A549 (cell line): ENCODE measurements at regions not wholly inside any gene's neighbourhood (a gene's known extent, or its start where the extent isn't known, plus 50 kb on each side); places are given as distances from the start of the nearest gene placed in this dataset.

Experiments
- ATAC-seq, 2 experiments: fragments of 200-7000 bp in 1 of 2; fragments of >200 bp in 1 of 2; cut with Nextera tagmentation in 1 of 2; cut with Tn5 transposase in 1 of 2; 3 replicates each; pipeline versions ENCODE4 v1.8.0 to v1.9.1; 2018 to 2020; ENCODE audit warnings: mild to moderate bottlenecking in 1 of 2, moderate library complexity in 1 of 2
- CTCF ChIA-PET: fragments of 300-600 bp; sonication (Branson Sonifier 250); formaldehyde crosslinking; extraction: SDS; loops from one replicate; lab custom pipeline; 2021; ENCODE audit warnings: antibody characterized with exemption, inconsistent platforms; lab: Yijun Ruan, JAX
- POLR2A ChIA-PET: fragments of 350-600 bp; formaldehyde crosslinking; extraction: SDS; loops from one replicate; lab custom pipeline; 2021; ENCODE audit warnings: antibody characterized with exemption, inconsistent platforms; lab: Yijun Ruan, JAX
- DNase-seq, 2 experiments: peaks; one replicate each; pipeline versions ENCODE4 v3.0.0 to v3.0.0-alpha.2; 2011 to 2016; ENCODE audit warnings: low read depth in 1 of 2, low spot score in 1 of 2
- FAIRE-seq: peaks from 2 replicates; lab custom pipeline; 2011; peaks lifted over from hg19 to GRCh38; lab: Jason Lieb, UNC
- H3K27ac ChIP-seq, 2 experiments: fragments of >200 bp; sonication (Bioruptor Twin); formaldehyde crosslinking; 3 replicates each; pipeline ENCODE4 v1.5.1; 2016 to 2017
- H3K4me1 ChIP-seq: fragments of >200 bp; sonication (Bioruptor Twin); formaldehyde crosslinking; 3 replicates; pipeline ENCODE4 v1.6.1; 2016
- H3K4me2 ChIP-seq: fragments of >200 bp; sonication (Bioruptor Twin); formaldehyde crosslinking; 3 replicates; pipeline ENCODE4 v1.6.1; 2016
- H3K4me3 ChIP-seq: fragments of >200 bp; sonication (Bioruptor Twin); formaldehyde crosslinking; 3 replicates; pipeline ENCODE4 v1.5.1; 2016
- H3K9me3 ChIP-seq: fragments of >200 bp; sonication (Bioruptor Twin); formaldehyde crosslinking; 3 replicates; pipeline ENCODE4 v1.6.1; 2016
- BCL3 ChIP-seq: fragments of >200 bp; sonication (Bioruptor Twin); formaldehyde crosslinking; IDR thresholded peaks from 3 replicates; pipeline ENCODE4 v1.6.1; 2016
- BHLHE40 ChIP-seq: IDR thresholded peaks from 2 replicates; pipeline ENCODE4 v1.6.1; 2012; ENCODE audit warnings: low read depth, low read length, inconsistent platforms
- CBX2 ChIP-seq: fragments of 200-600 bp; sonication (generic); IDR thresholded peaks from 2 replicates; pipeline ENCODE4 v1.6.1; 2016; ENCODE audit warnings: low read depth, mild to moderate bottlenecking, borderline replicate concordance
- CHD2 ChIP-seq: fragments of 150-350 bp; IDR thresholded peaks from 2 replicates; pipeline ENCODE4 v1.6.1; 2014; ENCODE audit warnings: low read length; ENCODE audit not compliant: partially characterized antibody
- CHD4 ChIP-seq: fragments of 200-600 bp; sonication (generic); IDR thresholded peaks from 2 replicates; pipeline ENCODE4 v1.6.1; 2016; ENCODE audit warnings: antibody characterized with exemption, mild to moderate bottlenecking, borderline replicate concordance
- FOXS1 ChIP-seq: fragments of 250-450 bp; sonication (Bioruptor Pico); IDR thresholded peaks from 2 replicates; pipeline ENCODE4 v1.5.0; 2020; ENCODE audit warnings: mild to moderate bottlenecking, moderate library complexity
- HDAC2 ChIP-seq: fragments of 200-600 bp; sonication (generic); IDR thresholded peaks from 2 replicates; pipeline ENCODE4 v1.6.1; 2016
- HOXA7 ChIP-seq: fragments of 250-450 bp; sonication (Bioruptor Pico); IDR thresholded peaks from 2 replicates; pipeline ENCODE4 v1.5.0; 2020; ENCODE audit warnings: mild to moderate bottlenecking, moderate library complexity
- HOXB13 ChIP-seq: fragments of 250-450 bp; sonication (Bioruptor Pico); IDR thresholded peaks from 2 replicates; pipeline ENCODE4 v1.5.0; 2020; ENCODE audit warnings: low read depth, mild to moderate bottlenecking, moderate library complexity
- JUN ChIP-seq, 2 experiments: fragments of >200 bp; sonication (Bioruptor Twin); formaldehyde crosslinking; IDR thresholded peaks; 2 replicates in 1 of 2; 3 replicates in 1 of 2; pipeline ENCODE4 v1.6.1; 2016 to 2017
- KDM1A ChIP-seq: fragments of 200-600 bp; sonication (generic); IDR thresholded peaks from 2 replicates; pipeline ENCODE4 v1.6.1; 2016; ENCODE audit warnings: low read depth, mild to moderate bottlenecking
- MAX ChIP-seq: IDR thresholded peaks from 2 replicates; pipeline ENCODE4 v1.6.1; 2012
- NFE2L2 ChIP-seq: fragments of 150-350 bp; conservative IDR thresholded peaks from 2 replicates; pipeline ENCODE4 v1.6.1; 2014; ENCODE audit warnings: low read length
- NPAS2 ChIP-seq: fragments of 250-450 bp; sonication (Bioruptor Pico); IDR thresholded peaks from 2 replicates; pipeline ENCODE4 v1.8.0; 2022; ENCODE audit warnings: mild to moderate bottlenecking, moderate library complexity, borderline replicate concordance
- PBX3 ChIP-seq: IDR thresholded peaks from 2 replicates; pipeline ENCODE4 v1.6.1; 2012
- RAD21 ChIP-seq, 2 experiments: fragments of >200 bp in 1 of 2; sonication (Bioruptor Twin) in 1 of 2; formaldehyde crosslinking in 1 of 2; IDR thresholded peaks in 1 of 2; conservative IDR thresholded peaks in 1 of 2; 2 replicates in 1 of 2; 3 replicates in 1 of 2; pipeline ENCODE4 v1.6.1; 2012 to 2018; ENCODE audit warnings: inconsistent platforms in 1 of 2
- SREBF2 ChIP-seq: fragments of 450-650 bp; IDR thresholded peaks from 2 replicates; pipeline ENCODE4 v1.6.1; 2014; ENCODE audit warnings: mild to moderate bottlenecking, moderate library complexity
- TP53 ChIP-seq: fragments of 250-450 bp; sonication (Bioruptor Pico); IDR thresholded peaks from 2 replicates; pipeline ENCODE4 v1.5.0; 2021; ENCODE audit warnings: mild to moderate bottlenecking, moderate library complexity
- ZNF302 ChIP-seq: fragments of 250-450 bp; sonication (Bioruptor Pico); IDR thresholded peaks from 2 replicates; pipeline ENCODE4 v1.9.0; 2021; ENCODE audit warnings: inconsistent platforms, mild to moderate bottlenecking, moderate library complexity
- ZSCAN20 ChIP-seq: fragments of 250-450 bp; sonication (Bioruptor Pico); IDR thresholded peaks from 2 replicates; pipeline ENCODE4 v1.8.0; 2022; ENCODE audit warnings: mild to moderate bottlenecking, moderate library complexity
- WGBS: methylation state at CpG from one replicate; pipeline ENCODE4 v1.1.6; 2017; ENCODE audit errors: missing lambda C conversion rate; 5-methylcytosine and 5-hydroxymethylcytosine counted together

- ChIA-PET POLR2A (no interaction called here), CTCF (interaction anchor here (1.1 kb wide), 1 partner anchor 73 kb away, joined by 3 read pairs; no protein-coding TSS in a partner anchor)
- H3K4me2 ChIP-seq, result no peak overlapping the region
- 0% methylated on average over 1 of the region's 1 CpG for WGBS
- no peak overlapping the region for H3K4me3 ChIP-seq
- TF ChIP-seq NPAS2 (CRISPR knock-in tag) (no peak), NFE2L2 (no peak), CHD4 (no peak), ZNF302 (CRISPR knock-in tag) (no peak), CHD2 (no peak), BHLHE40 (no peak), KDM1A (no peak), PBX3 (no peak), HOXB13 (CRISPR knock-in tag) (no peak), SREBF2 (no peak)
- peaks cover 14% of the 10 kb centered on the region for H3K4me1 ChIP-seq
- ATAC-seq (no peak), FAIRE-seq (no peak), DNase-seq (no peak)
- H3K27ac ChIP-seq, result no peak overlapping the region
- no peaks in the 10 kb centered on the region for H3K9me3 ChIP-seq
These were observed 760.2 kb downstream of the KCNA4 start for GRCh38 chr11:29256580-29256979.

DNA sequence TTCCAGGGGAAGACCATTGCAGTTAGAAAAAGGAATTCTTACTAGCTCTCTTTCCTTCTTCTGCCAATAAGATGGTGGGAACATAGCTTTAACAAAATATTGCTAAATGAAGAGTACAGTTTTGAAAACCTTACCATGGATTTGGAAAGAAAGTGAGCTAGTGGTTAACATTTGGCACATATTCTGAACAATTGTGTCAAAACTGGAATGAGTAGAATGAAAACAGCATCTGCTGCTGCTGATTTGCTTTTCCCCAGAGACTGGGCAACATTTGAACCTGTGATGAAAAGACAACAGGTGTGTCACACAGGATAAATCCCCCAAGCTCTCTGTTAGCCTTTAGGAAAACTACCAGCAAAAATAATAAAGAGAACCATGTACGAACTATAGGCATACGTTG is 761.4 kb downstream of the KCNA4 start:
- Histone ChIP-seq H3K4me1 (peaks cover 2% of the 10 kb centered on the region; the same call in 2 of the 3 replicates), H3K9me3 (no peaks in the 10 kb centered on the region), H3K4me2 (no peak overlapping the region), H3K4me3 (no peak overlapping the region), H3K27ac (no peak overlapping the region)
- POLR2A ChIA-PET, result no interaction called here
- 95% methylated on average over 2 of the region's 2 CpGs for WGBS
- DNase-seq (no peak), FAIRE-seq (no peak), ATAC-seq (no peak)
- CTCF ChIA-PET, result no interaction called here
- TF ChIP-seq FOXS1, result no peak
- TF ChIP-seq, all 56 proteins: peak for 0

DNA sequence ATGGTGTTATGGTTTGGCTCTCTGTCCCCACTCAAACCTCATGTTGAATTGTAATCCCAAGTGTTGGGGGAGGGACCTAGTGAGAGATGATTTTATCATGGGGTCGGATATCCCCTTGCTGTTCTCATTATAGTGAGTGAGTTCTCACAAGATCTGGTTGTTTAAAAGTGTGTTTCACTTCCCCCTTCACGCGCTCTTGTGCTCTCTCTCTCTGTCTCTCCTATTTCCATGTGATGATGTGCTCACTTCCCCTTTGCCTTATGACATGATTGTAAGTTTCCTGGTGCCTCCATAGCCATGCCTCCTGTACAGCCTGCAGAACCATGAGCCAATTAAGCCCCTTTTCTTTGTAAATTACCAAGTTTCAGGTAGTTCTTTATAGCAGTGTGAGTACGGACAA is 765.1 kb downstream of the KCNA4 start:
- Histone ChIP-seq H3K4me1 (no peaks in the 10 kb centered on the region), H3K4me3 (no peak overlapping the region), H3K9me3 (no peaks in the 10 kb centered on the region), H3K4me2 (no peak overlapping the region), H3K27ac (no peak overlapping the region)
- ATAC-seq (no peak), FAIRE-seq (no peak), DNase-seq (no peak)
- ChIA-PET POLR2A (no interaction called here), CTCF (no interaction called here)
- TF ChIP-seq HDAC2 (no peak), CBX2 (no peak)
- WGBS, result 82% methylated on average over 4 of the region's 4 CpGs

GRCh38 chr11:29249713-29250112 is 767.1 kb downstream of the KCNA4 start:
- ATAC-seq (no peak), FAIRE-seq (no peak), DNase-seq (no peak)
- Histone ChIP-seq H3K9me3 (no peaks in the 10 kb centered on the region), H3K4me3 (no peak overlapping the region), H3K27ac (no peak overlapping the region), H3K4me2 (no peak overlapping the region), H3K4me1 (no peaks in the 10 kb centered on the region)
- WGBS, result 65% methylated on average over 2 of the region's 2 CpGs
- POLR2A ChIA-PET, result no interaction called here
- no peak for TF ChIP-seq HOXA7
- no peak for TF ChIP-seq JUN (IDR thresholded peaks at IDR 0.05)
- TF ChIP-seq ZSCAN20, result no peak
- TF ChIP-seq TP53 (CRISPR knock-in tag), result no peak
- TF ChIP-seq MAX, result no peak
- TF ChIP-seq NFE2L2, result no peak
- no peak for TF ChIP-seq BCL3
- TF ChIP-seq RAD21 (conservative IDR thresholded peaks at IDR 0.05 in 1 of 2, IDR thresholded peaks at IDR 0.05 in 1 of 2), result no peak
- TF ChIP-seq, all 56 proteins: peak for 0
- CTCF ChIA-PET, result no interaction called here
